NT2/D1 (cell line): ENCODE measurements at regions not wholly inside any gene's neighbourhood (a gene's known extent, or its start where the extent isn't known, plus 50 kb on each side); places are given as distances from the start of the nearest gene placed in this dataset.

Experiments
- SUZ12 ChIP-seq: IDR thresholded peaks from 2 replicates; pipeline ENCODE4 v1.6.1; 2011; ENCODE audit not compliant: insufficient read length, insufficient read depth; ENCODE audit errors: extremely low read depth
- ZNF274 ChIP-seq: IDR thresholded peaks from 2 replicates; pipeline ENCODE4 v1.6.1; 2011; ENCODE audit warnings: mild to moderate bottlenecking, low read depth, low read length

GRCh38 chr18:73244401-73244800 is 376.6 kb upstream of the NETO1 start:
- TF ChIP-seq SUZ12 (no peak), ZNF274 (no peak)
